ENCODE measurements at regions not wholly inside any gene's neighbourhood (a gene's known extent, or its start where the extent isn't known, plus 50 kb on each side); places are given as distances from the start of the nearest gene placed in this dataset.

DNA sequence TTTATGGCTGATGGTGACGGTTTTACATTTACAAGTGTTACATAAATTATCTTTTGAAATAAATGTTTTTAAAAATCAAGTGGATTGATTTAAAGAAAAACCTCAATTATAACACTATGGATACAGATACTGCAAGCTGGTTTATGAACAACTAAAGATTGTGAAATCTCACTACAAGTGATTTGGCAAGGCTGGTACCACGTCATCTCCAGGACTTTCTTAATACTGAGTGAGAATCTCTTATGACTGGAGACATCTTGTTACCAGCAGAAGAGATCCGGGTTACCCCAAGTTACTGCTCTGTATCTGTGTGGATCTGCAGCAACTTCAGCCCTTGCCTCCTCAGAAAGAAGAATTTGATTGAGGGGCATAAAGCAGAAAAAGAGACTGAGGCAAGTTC, 452.9 kb downstream of the MN1 start:
- in situ Hi-C loops (cut with HindIII; ENCODE audit: low sequenced_read_pairs), result loop anchor here (10.0 kb wide), 2 partner anchors 56 to 464 kb away; no protein-coding TSS in a partner anchor

- in situ Hi-C loops (cut with HindIII; ENCODE audit: low sequenced_read_pairs), result loop anchor here (10.0 kb wide), 2 partner anchors 55 to 465 kb away; no protein-coding TSS in a partner anchor
Observed at GRCh38 chr22:27349456-27349855, 452.1 kb downstream of the MN1 start.

- in situ Hi-C loops (cut with HindIII; ENCODE audit: low sequenced_read_pairs), result no loop called here
Observed at GRCh38 chr22:27350306-27350705, 451.2 kb downstream of the MN1 start.

GRCh38 chr22:27352426-27352825, 449.1 kb downstream of the MN1 start:
- in situ Hi-C loops (cut with HindIII; ENCODE audit: low sequenced_read_pairs), result no loop called here

- in situ Hi-C loops (cut with HindIII; ENCODE audit: low sequenced_read_pairs), result no loop called here
Observed at GRCh38 chr22:27358096-27358870, 443.3 kb downstream of the MN1 start.

GRCh38 chr22:27370269-27370668, 431.3 kb downstream of the MN1 start:
- in situ Hi-C loops (cut with HindIII; ENCODE audit: low sequenced_read_pairs), result no loop called here

GRCh38 chr22:27370987-27371386, 430.6 kb downstream of the MN1 start:
- in situ Hi-C loops (cut with HindIII; ENCODE audit: low sequenced_read_pairs), result no loop called here

- in situ Hi-C loops (cut with HindIII; ENCODE audit: low sequenced_read_pairs), result no loop called here
Observed at GRCh38 chr22:27372364-27372763, 429.2 kb downstream of the MN1 start.

- in situ Hi-C loops (cut with HindIII; ENCODE audit: low sequenced_read_pairs), result no loop called here
Observed at GRCh38 chr22:27372969-27373670, 428.4 kb downstream of the MN1 start.

DNA sequence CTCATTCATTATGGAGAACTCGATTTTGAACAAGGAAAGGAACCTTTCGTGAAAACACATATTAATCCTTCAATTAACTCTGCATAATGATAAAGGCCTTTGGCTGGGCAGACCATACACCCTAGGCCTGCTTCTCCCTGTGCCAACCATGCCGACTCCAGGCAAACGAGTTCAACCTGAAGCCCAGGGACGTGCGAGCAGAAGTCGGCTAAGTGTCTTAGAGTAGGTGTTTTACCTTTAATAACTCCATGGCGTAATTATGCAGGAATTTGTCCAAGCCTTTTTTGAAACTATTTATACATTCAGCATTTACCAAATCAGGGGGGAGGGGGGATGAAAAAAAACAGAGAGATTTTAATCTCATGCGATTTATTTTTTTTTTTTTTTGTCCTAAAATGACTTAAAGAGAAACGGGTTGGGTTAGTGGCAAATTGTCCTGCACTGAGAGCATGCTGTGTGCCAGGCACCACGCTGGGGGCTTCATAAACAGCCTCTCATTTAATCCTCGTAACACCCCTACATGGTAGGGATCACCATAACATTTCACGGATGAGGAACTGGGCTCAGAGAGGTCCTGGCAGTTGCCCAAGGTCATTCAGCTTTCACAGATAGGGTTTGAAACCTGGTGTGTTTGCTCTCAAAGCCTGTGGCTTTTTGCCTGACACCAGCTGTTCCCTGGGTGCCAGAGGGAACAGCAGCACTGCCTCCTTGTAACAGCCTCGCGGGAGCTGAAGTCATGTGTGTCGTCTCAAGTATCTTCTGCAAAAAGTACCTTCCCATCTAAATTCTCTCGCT, 423.9 kb downstream of the MN1 start:
- in situ Hi-C loops (cut with HindIII; ENCODE audit: low sequenced_read_pairs), result no loop called here

DNA sequence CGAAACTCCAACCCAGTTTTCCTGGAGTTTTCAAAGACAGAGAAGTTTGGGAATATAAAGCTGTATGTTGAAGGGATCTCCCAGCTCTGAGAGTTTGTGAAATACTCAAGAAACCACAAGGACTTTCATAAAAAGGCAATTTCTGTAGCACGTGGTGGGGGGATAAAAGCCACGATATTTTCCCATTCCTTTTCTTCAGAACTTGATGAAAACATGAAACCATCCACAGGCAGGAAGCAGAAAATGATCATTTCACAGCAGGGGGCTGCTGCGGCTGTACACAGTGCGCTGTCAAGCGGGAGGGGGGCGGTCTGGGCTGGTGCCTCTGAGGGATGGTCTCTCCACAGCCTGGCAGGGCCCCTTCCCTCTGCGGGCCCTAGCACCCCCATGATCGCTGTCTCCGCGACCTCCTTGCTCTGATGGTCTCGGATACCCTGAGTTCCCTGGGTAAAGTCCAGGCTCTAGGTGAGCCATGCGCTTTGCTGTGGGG, 423.2 kb downstream of the MN1 start:
- in situ Hi-C loops (cut with HindIII; ENCODE audit: low sequenced_read_pairs), result no loop called here

DNA sequence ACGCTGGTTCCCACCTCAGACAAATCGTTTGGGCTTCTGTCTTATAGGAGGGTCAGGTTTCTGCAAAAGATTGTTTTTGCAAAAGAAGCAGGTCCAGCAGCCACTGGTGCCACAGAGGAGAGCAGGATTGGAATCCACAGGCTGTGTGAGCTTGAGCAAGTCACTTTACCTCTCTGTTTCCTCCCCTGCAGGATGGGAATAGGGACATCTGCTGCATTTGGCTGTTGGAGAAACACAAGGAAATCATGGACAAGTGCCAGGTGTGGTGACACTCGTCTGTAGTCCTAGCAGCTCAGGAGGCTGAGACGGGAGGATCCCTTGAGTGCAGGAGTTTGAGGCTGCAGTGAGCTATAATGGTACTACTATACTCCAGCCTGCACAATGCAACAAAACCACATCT, 422.6 kb downstream of the MN1 start:
- in situ Hi-C loops (cut with HindIII; ENCODE audit: low sequenced_read_pairs), result no loop called here

- in situ Hi-C loops (cut with HindIII; ENCODE audit: low sequenced_read_pairs), result no loop called here
Observed at GRCh38 chr22:27380855-27381254, 420.7 kb downstream of the MN1 start.

- in situ Hi-C loops (cut with HindIII; ENCODE audit: low sequenced_read_pairs), result no loop called here
Observed at GRCh38 chr22:27381552-27381951, 420.0 kb downstream of the MN1 start.

DNA sequence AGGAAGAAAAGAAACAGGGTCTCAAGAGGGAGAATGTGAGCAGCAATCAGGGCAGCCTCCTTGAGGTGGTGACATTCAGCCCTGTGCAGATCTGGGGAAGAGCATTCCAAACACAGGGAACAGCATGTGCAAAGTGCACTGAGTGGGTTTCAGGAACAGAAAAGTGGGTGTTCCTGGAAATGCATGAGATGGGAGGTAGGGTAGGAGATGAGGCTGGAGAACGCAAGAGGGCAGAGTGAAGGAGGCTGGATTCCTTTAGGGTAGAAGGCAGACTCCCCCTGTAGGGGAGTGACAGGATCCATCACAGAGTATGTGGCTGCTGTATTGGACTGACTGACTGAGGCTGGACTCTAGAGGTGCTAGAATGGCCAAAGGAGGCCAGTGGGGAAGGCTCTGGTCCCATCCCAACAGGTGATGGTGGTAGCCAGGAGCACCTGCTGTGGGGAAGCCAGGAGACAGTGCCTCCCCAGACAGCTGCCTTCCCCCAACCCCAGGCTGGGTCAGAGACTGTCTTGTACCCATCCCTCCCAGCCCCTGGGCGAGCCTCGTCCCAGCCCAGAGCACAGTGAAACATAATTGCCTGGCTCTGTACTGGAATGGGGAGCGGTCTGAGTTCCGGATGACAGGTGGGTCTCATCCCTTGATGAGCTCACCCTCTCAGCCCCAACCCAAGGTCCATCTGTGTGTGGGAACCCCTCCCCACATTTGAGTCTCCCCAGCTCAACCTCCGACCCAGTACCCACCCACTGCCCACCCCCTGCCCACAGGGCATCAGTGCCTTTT, 419.4 kb downstream of the MN1 start:
- in situ Hi-C loops (cut with HindIII; ENCODE audit: low sequenced_read_pairs), result no loop called here

DNA sequence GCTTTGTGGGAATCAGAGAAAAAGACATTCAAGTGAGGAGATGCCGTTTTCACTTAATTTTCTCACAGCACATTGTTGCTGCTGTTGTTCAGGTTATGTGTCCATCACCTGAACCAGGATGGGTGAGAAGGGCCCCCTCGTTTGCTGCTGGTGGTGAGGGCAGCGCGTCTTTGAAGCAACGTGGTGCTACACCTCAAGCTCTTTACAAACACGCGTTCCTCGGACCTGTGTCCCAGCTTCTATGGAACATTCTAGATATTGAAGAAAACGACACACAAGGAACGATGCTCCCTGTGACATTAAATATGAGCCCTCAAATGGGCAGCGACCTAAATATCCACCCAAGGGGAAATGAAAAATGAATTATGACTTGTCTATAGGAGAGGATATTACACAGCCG, 418.6 kb downstream of the MN1 start:
- in situ Hi-C loops (cut with HindIII; ENCODE audit: low sequenced_read_pairs), result no loop called here

- in situ Hi-C loops (cut with HindIII; ENCODE audit: low sequenced_read_pairs), result no loop called here
Observed at GRCh38 chr22:27383896-27384295, 417.7 kb downstream of the MN1 start.

DNA sequence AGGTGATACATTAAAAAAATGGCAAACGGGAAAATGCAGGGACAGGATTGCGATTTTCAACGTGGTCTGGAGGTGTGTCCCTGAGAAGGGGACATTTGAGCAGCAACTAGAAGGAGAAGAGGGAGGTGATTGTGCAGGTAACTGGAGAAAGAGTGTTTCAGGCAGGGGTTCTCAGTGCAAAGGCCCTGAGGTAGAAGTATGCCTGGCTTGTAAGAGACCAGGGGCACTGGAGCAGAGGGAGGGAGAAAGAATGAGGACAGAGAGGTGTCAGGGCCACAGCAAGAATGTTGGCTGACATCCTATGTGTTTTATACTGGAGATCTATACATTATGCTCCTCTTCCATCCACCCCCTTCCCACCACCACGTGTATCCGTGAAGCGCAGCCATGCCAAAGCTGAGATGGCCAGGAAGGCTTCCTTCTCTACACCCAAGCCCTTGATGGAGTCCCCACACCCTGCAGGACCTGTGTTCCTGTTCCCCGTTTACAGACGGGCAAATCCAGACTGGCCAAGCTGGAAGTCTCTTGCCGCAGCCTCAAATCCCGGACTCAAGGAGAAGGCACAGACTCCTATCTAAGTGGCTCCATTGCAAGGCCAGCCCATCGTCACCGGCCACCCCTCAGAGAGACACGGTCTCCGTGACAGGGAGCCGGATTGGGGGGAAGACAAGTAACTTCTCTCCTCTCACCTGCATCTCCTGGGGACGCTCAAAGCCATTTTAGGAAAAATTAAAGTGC, 416.1 kb downstream of the MN1 start:
- in situ Hi-C loops (cut with HindIII; ENCODE audit: low sequenced_read_pairs), result no loop called here

DNA sequence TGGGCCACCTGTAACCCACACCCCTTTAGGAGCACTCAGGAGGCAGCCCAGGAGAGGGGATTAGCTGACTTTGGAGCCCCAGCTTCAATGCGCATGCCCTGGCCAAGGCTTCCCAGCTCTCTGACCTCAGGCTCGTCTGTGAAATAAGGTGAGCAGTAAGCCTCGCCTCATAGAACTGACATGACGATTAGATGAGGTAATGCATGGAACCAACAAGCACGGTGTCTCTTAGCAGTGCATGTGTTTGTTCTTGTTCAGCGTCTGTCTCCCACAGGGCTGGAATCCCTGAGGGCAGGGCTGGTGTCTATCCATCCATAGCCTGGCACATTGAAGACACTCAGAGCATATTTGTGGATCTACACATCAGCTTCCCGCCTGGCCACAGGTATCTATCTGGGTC, 415.4 kb downstream of the MN1 start:
- in situ Hi-C loops (cut with HindIII; ENCODE audit: low sequenced_read_pairs), result no loop called here

GRCh38 chr22:27387561-27387960, 414.0 kb downstream of the MN1 start:
- in situ Hi-C loops (cut with HindIII; ENCODE audit: low sequenced_read_pairs), result no loop called here
